Suprapubic skin (tissue), 4 donors: ENCODE measurements at regions not wholly inside any gene's neighbourhood (a gene's known extent, or its start where the extent isn't known, plus 50 kb on each side); places are given as distances from the start of the nearest gene placed in this dataset.

Experiments
- DNase-seq, 2 donors: peaks; one replicate each; pipeline ENCODE4 v3.0.0-alpha.2; 2019; ENCODE audit warnings: low spot score in 2 of 2
- H3K27ac ChIP-seq: fragments of 200-600 bp; sonication (generic); one replicate; pipeline ENCODE4 v1.5.1; 2019
- H3K27me3 ChIP-seq: fragments of 200-600 bp; sonication (generic); one replicate; pipeline ENCODE4 v1.5.1; 2019
- H3K36me3 ChIP-seq: fragments of 200-600 bp; sonication (generic); one replicate; pipeline ENCODE4 v1.5.1; 2019
- H3K4me1 ChIP-seq: fragments of 200-600 bp; sonication (generic); one replicate; pipeline ENCODE4 v1.5.1; 2019
- H3K4me3 ChIP-seq: fragments of 200-600 bp; sonication (generic); one replicate; pipeline ENCODE4 v1.5.1; 2019; ENCODE audit warnings: mild to moderate bottlenecking
- H3K9me3 ChIP-seq: fragments of 200-600 bp; sonication (generic); one replicate; pipeline ENCODE4 v1.5.1; 2019
- EP300 ChIP-seq: sonication (generic); formaldehyde crosslinking; IDR thresholded peaks from one replicate; pipeline ENCODE4 v1.6.1; 2017; ENCODE audit warnings: antibody characterized with exemption
- POLR2A ChIP-seq, 2 donors: fragments of 450-650 bp; IDR thresholded peaks; one replicate each; pipeline ENCODE4 v1.6.1; 2017; ENCODE audit warnings: antibody characterized with exemption in 2 of 2, mild to moderate bottlenecking in 2 of 2, moderate library complexity in 2 of 2
- POLR2AphosphoS5 ChIP-seq, 3 donors: sonication (generic); formaldehyde crosslinking; IDR thresholded peaks; one replicate each; pipeline ENCODE4 v1.6.1; 2017; ENCODE audit warnings: antibody characterized with exemption in 3 of 3
- WGBS: methylation state at CpG from one replicate; pipeline ENCODE4 v1.1.5; 2018; 5-methylcytosine and 5-hydroxymethylcytosine counted together
- TF ChIP-seq, protein P1 (sequence below), 2 donors: fragments of 200-600 bp in 1 of 2; fragments of 450-650 bp in 1 of 2; sonication (generic) in 1 of 2; IDR thresholded peaks; one replicate each; pipeline ENCODE4 v1.5.1; 2016 to 2019; ENCODE audit warnings: antibody characterized with exemption in 2 of 2, mild to moderate bottlenecking in 1 of 2, moderate library complexity in 1 of 2

DNA sequence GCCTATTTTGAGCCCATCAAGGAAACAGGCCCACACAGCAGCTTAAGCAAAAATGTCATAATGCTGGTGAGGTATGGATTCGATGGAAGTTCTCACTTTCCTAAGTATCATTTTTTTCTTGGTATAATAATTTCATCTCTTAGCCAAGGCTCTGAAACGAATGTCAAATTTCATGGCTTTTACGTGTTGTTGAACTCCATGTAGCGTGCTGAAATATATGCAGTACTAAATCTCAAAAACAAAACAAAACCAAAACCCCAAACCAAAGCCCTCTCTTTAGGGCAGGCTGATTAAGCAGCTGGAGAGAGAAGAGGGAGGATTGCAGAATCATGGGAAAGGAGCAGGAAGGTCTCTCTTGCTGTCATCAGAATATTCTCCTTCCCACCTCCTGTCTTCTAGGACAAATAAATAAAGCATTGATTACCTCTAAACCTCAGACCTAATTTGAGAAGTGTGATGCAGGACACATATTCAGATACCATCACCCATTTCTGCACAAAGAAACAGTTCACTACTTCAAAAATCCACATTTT lies 58.3 kb downstream of the TMEM174 start:
- no peaks in the 10 kb centered on the region for H3K36me3 ChIP-seq
- peaks cover 25% of the 10 kb centered on the region for H3K4me1 ChIP-seq
- H3K4me3 ChIP-seq, result no peak overlapping the region
- peaks cover 65% of the 10 kb centered on the region for H3K27me3 ChIP-seq
- 87% methylated on average over 4 of the region's 4 CpGs for WGBS
- TF ChIP-seq, protein P1, sequence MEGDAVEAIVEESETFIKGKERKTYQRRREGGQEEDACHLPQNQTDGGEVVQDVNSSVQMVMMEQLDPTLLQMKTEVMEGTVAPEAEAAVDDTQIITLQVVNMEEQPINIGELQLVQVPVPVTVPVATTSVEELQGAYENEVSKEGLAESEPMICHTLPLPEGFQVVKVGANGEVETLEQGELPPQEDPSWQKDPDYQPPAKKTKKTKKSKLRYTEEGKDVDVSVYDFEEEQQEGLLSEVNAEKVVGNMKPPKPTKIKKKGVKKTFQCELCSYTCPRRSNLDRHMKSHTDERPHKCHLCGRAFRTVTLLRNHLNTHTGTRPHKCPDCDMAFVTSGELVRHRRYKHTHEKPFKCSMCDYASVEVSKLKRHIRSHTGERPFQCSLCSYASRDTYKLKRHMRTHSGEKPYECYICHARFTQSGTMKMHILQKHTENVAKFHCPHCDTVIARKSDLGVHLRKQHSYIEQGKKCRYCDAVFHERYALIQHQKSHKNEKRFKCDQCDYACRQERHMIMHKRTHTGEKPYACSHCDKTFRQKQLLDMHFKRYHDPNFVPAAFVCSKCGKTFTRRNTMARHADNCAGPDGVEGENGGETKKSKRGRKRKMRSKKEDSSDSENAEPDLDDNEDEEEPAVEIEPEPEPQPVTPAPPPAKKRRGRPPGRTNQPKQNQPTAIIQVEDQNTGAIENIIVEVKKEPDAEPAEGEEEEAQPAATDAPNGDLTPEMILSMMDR (IDR thresholded peaks at IDR 0.05), result no peak
- TF ChIP-seq POLR2AphosphoS5 (IDR thresholded peaks at IDR 0.05) (no peak), POLR2A (IDR thresholded peaks at IDR 0.05) (no peak), EP300 (no peak)
- no peak for DNase-seq
- no peak overlapping the region for H3K27ac ChIP-seq
- H3K9me3 ChIP-seq, result no peaks in the 10 kb centered on the region

DNA sequence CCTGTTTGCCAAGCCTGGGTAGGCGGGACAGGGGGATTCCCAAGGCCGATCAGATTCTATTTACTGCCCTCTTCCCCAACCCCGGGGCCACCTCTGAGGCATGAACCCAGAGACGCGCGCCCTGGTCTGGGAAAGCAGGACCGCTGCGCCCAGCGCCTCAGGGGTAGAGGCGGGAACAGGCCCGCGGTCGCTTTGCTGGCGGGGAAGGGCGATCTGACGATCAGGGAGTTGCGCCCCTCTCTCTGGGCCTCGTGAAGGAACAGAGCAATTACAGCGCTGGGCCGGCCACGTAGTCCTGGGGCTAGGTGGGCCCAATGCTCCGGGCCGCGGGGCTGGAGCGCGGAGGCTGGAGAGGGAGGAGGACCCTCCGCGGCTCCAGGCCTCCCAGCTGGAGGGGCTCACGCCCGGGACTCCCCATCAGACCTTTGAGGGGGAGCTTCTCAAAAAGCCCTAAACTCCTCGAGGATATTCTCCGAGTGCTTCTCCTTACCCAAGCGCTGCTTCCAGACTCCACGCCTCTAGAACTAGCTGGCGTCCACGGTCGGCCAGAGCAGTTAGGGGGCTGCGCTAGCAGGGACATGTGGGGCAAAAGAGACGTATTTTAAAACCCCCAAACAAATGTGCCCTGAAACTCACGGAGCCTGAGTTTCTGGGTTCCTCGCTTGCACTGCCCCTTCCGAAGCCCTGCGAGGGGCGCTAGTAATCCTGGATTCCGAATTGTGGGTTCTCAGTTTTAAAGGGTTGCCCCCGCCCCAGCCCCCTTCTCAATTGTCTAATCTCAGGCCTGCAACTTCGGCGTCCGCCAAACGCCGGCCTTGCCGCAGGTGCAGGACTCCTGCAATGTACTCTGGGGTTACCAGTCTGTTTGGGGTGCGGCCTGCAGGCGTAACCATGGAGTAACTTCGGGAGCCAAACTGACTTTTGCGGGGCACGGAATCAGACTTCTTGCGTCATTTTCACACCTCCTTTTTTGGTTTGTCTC lies 57.6 kb downstream of the TMEM174 start:
- H3K4me3 ChIP-seq, result no peak overlapping the region
- H3K27me3 ChIP-seq, result peaks cover 66% of the 10 kb centered on the region
- no peaks in the 10 kb centered on the region for H3K9me3 ChIP-seq
- no peaks in the 10 kb centered on the region for H3K36me3 ChIP-seq
- 62% methylated on average over 54 of the region's 58 CpGs for WGBS
- peaks cover 25% of the 10 kb centered on the region for H3K4me1 ChIP-seq
- no peak for DNase-seq
- H3K27ac ChIP-seq, result no peak overlapping the region
- TF ChIP-seq POLR2A (IDR thresholded peaks at IDR 0.05) (no peak), POLR2AphosphoS5 (IDR thresholded peaks at IDR 0.05) (no peak), EP300 (no peak)
- TF ChIP-seq, protein P1 (IDR thresholded peaks at IDR 0.05), result no peak

DNA sequence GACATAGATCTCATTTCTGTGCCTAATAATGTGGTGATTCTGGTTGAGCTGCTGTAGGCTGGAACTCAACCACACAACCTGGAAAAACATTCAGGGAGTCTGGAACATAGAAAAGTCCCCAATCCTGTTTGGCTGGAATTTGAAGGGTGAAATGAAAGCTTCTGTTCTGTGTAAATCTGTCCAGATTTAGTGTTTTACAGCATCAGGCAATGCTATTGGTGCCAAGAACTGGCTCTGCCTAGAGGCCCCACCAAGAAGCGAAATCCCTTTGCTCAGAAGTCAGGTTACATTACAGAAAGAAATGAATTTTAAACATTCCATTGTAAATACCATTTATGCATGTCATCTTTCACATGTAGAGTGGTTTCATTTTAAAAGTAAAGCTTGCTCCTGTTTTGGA lies 56.3 kb downstream of the TMEM174 start:
- H3K4me3 ChIP-seq, result no peak overlapping the region
- DNase-seq, result no peak
- H3K9me3 ChIP-seq, result no peaks in the 10 kb centered on the region
- WGBS, result 83% methylated on average over 1 of the region's 1 CpG
- H3K4me1 ChIP-seq, result peaks cover 22% of the 10 kb centered on the region
- peaks cover 67% of the 10 kb centered on the region for H3K27me3 ChIP-seq
- no peaks in the 10 kb centered on the region for H3K36me3 ChIP-seq
- TF ChIP-seq, protein P1 (IDR thresholded peaks at IDR 0.05), result no peak
- TF ChIP-seq EP300 (no peak), POLR2A (IDR thresholded peaks at IDR 0.05) (no peak)
- no peak overlapping the region for H3K27ac ChIP-seq

DNA sequence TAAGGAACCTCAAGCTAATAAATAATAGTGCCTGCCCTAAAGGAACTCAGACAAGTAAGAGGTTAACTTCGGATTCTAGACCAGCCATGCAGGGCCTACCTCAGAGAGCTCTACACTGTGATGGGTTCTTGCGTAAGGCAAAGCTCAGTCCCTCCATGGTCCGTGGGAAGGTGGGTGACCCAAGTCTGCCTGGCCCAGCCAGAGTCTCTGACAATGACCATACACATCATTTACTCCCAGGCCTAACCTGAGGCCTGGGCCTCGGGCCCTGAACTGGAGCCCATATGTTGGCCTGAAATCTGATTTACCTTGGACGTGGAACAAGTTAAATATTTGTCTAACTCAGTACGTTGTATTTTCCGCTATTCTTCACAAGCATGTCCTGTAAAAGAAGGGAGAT lies 55.1 kb downstream of the TMEM174 start:
- Histone ChIP-seq H3K4me3 (no peak overlapping the region), H3K27me3 (peaks cover 61% of the 10 kb centered on the region), H3K4me1 (peaks cover 10% of the 10 kb centered on the region), H3K36me3 (no peaks in the 10 kb centered on the region), H3K27ac (no peak overlapping the region), H3K9me3 (no peaks in the 10 kb centered on the region)
- 93% methylated on average over 7 of the region's 7 CpGs for WGBS
- no peak for DNase-seq
- TF ChIP-seq, protein P1 (IDR thresholded peaks at IDR 0.05), result no peak
- no peak for TF ChIP-seq POLR2A (IDR thresholded peaks at IDR 0.05)
- no peak for TF ChIP-seq EP300
- no peak for TF ChIP-seq POLR2AphosphoS5 (IDR thresholded peaks at IDR 0.05)
